AG09309 (cell line): ENCODE measurements at regions not wholly inside any gene's neighbourhood (a gene's known extent, or its start where the extent isn't known, plus 50 kb on each side); places are given as distances from the start of the nearest gene placed in this dataset.

ENCODE experiments used
- DNase-seq: peaks from one replicate; pipeline ENCODE4 v3.0.0-alpha.2; 2010; ENCODE audit warnings: low read depth
- H3K4me3 ChIP-seq: 2 replicates; pipeline ENCODE4 v1.5.1; 2011; ENCODE audit warnings: mild to moderate bottlenecking, low read depth, low read length, moderate library complexity; ENCODE audit not compliant: control insufficient read depth
- CTCF ChIP-seq: IDR thresholded peaks from 2 replicates; pipeline ENCODE4 v1.5.1; 2011; ENCODE audit warnings: mild to moderate bottlenecking, low read depth, low read length, inconsistent platforms; ENCODE audit not compliant: insufficient read depth, control insufficient read depth; ENCODE audit errors: missing control alignments

- no peak overlapping the region for H3K4me3 ChIP-seq
- TF ChIP-seq CTCF, result no peak
These were observed 174.3 kb downstream of the CEP135 start for GRCh38 chr4:56123051-56123450.

DNA sequence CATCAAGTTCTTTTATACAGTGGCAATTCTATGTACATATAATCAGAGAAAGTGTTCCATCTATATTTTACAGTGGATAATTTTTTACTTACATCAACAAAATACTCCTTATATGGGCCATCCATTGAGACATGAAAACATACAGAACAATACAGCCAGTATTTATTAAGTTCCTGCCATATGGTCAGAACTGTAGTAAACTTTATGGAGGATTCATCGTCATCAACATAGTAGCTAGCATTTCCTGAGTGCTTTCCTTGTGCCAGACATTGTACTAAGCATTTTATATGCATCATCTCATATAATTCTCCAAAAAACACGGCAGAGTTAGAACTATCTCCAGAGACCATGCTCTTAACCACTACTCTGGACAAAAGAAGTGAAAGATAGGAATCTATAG is 170.1 kb downstream of the CEP135 start:
- no peak for DNase-seq
- no peak for TF ChIP-seq CTCF
- no peak overlapping the region for H3K4me3 ChIP-seq

More at GRCh38 chr4:56123051-56123450, 174.3 kb downstream of the CEP135 start:
- DNase-seq, result no peak

- DNase-seq, result no peak
- no peak overlapping the region for H3K4me3 ChIP-seq
These were observed 169.3 kb downstream of the CEP135 start for GRCh38 chr4:56118055-56118454.

GRCh38 chr4:56115898-56116297 is 167.2 kb downstream of the CEP135 start:
- DNase-seq, result no peak
- no peak for TF ChIP-seq CTCF

More at GRCh38 chr4:56118055-56118454, 169.3 kb downstream of the CEP135 start:
- TF ChIP-seq CTCF, result no peak

DNA sequence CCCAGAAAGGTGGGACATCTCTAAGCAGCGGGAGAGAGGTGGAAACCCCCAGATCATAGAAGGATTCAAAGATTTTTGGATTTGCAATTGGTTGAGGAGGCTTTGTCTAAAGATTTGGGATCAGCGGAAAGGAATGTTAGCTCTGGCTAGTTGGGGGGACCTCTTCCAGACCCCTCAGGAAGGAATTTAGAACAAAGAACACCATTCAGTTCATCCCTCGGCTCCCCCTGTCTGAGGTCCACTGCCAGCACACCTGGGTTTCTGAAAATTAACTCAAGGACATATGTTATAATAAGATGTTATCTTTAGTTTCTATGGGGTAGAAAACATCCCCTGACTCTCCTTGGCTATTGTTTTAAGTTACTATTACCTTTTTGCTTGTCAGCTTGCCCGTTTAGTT is 163.6 kb downstream of the CEP135 start:
- DNase-seq, result no peak
- H3K4me3 ChIP-seq, result no peak overlapping the region
- TF ChIP-seq CTCF, result no peak

More at GRCh38 chr4:56115898-56116297, 167.2 kb downstream of the CEP135 start:
- H3K4me3 ChIP-seq, result no peak overlapping the region

GRCh38 chr4:56106180-56107147 is 157.7 kb downstream of the CEP135 start:
- no peak for DNase-seq
- no peak overlapping the region for H3K4me3 ChIP-seq
- no peak for TF ChIP-seq CTCF
